CD4-positive, alpha-beta T cell treated with Interleukin-1 beta for 1 hour (primary cell): ENCODE measurements at regions not wholly inside any gene's neighbourhood (a gene's known extent, or its start where the extent isn't known, plus 50 kb on each side); places are given as distances from the start of the nearest gene placed in this dataset.
"Not testable (repeated sequence)": the region's sequence is repeated elsewhere in the genome, so short reads cannot be mapped to it uniquely, and the experiment has no call there.

Experiments used
- DNase-seq, 2 donors: peaks; one replicate each; pipeline ENCODE4 v3.0.0-alpha.2; 2020 to 2022

- DNase-seq, result no peak
Observed at GRCh38 chr17:71849783-71850768, 270.7 kb upstream of the SOX9 start.

GRCh38 chr17:71850812-71851211, 270.0 kb upstream of the SOX9 start:
- no peak for DNase-seq

GRCh38 chr17:71855010-71855409, 265.8 kb upstream of the SOX9 start:
- DNase-seq, result no peak

GRCh38 chr17:71864755-71865154, 256.1 kb upstream of the SOX9 start:
- DNase-seq, result no peak

GRCh38 chr17:71866095-71866494, 254.7 kb upstream of the SOX9 start:
- DNase-seq, result no peak

GRCh38 chr17:71869293-71869692, 251.5 kb upstream of the SOX9 start:
- DNase-seq, result no peak

- no peak for DNase-seq
Observed at GRCh38 chr17:71869841-71870545, 250.8 kb upstream of the SOX9 start.

- DNase-seq, result no peak
Observed at GRCh38 chr17:71870546-71870862, 250.3 kb upstream of the SOX9 start.

GRCh38 chr17:71872843-71873485, 247.9 kb upstream of the SOX9 start:
- DNase-seq, result no peak

GRCh38 chr17:71874773-71875172, 246.0 kb upstream of the SOX9 start:
- not testable (repeated sequence) for DNase-seq

- no peak for DNase-seq
Observed at GRCh38 chr17:71878271-71878670, 242.5 kb upstream of the SOX9 start.

- DNase-seq, result no peak
Observed at GRCh38 chr17:71878998-71879397, 241.8 kb upstream of the SOX9 start.

- DNase-seq, result no peak
Observed at GRCh38 chr17:71881041-71881440, 239.8 kb upstream of the SOX9 start.

GRCh38 chr17:71881581-71881980, 239.2 kb upstream of the SOX9 start:
- DNase-seq, result no peak

- DNase-seq, result no peak
Observed at GRCh38 chr17:71883258-71883657, 237.6 kb upstream of the SOX9 start.

GRCh38 chr17:71883845-71884244, 237.0 kb upstream of the SOX9 start:
- DNase-seq, result no peak

- no peak for DNase-seq
Observed at GRCh38 chr17:71885662-71886061, 235.2 kb upstream of the SOX9 start.

- DNase-seq, result no peak
Observed at GRCh38 chr17:71899317-71899716, 221.5 kb upstream of the SOX9 start.

GRCh38 chr17:71900621-71901229, 220.1 kb upstream of the SOX9 start:
- DNase-seq, result no peak

- no peak for DNase-seq
Observed at GRCh38 chr17:71902894-71903506, 217.8 kb upstream of the SOX9 start.

- DNase-seq, result no peak
Observed at GRCh38 chr17:71905376-71906031, 215.3 kb upstream of the SOX9 start.

GRCh38 chr17:71909155-71909554, 211.7 kb upstream of the SOX9 start:
- DNase-seq, result no peak
